GM10248 (cell line): ENCODE measurements at regions not wholly inside any gene's neighbourhood (a gene's known extent, or its start where the extent isn't known, plus 50 kb on each side); places are given as distances from the start of the nearest gene placed in this dataset.

ENCODE experiments used
- CTCF ChIA-PET: fragments of 300-600 bp; sonication (Branson Sonifier 250); formaldehyde crosslinking; extraction: SDS; loops from one replicate; lab custom pipeline; 2021; ENCODE audit warnings: antibody characterized with exemption; lab: Yijun Ruan, JAX
- POLR2A ChIA-PET: fragments of 350-650 bp; sonication (Branson Sonifier 250); formaldehyde crosslinking; extraction: SDS; loops from one replicate; lab custom pipeline; 2020; ENCODE audit warnings: antibody characterized with exemption; lab: Yijun Ruan, JAX
- DNase-seq: peaks from one replicate; pipeline ENCODE4 v3.0.0; 2012; ENCODE audit errors: extremely low spot score
- TF ChIP-seq, protein P1 (sequence below): IDR thresholded peaks from 2 replicates; pipeline ENCODE4 v1.5.1; 2012; ENCODE audit warnings: mild to moderate bottlenecking, low read depth; ENCODE audit errors: extremely low read depth, missing control alignments, control extremely low read depth

DNA sequence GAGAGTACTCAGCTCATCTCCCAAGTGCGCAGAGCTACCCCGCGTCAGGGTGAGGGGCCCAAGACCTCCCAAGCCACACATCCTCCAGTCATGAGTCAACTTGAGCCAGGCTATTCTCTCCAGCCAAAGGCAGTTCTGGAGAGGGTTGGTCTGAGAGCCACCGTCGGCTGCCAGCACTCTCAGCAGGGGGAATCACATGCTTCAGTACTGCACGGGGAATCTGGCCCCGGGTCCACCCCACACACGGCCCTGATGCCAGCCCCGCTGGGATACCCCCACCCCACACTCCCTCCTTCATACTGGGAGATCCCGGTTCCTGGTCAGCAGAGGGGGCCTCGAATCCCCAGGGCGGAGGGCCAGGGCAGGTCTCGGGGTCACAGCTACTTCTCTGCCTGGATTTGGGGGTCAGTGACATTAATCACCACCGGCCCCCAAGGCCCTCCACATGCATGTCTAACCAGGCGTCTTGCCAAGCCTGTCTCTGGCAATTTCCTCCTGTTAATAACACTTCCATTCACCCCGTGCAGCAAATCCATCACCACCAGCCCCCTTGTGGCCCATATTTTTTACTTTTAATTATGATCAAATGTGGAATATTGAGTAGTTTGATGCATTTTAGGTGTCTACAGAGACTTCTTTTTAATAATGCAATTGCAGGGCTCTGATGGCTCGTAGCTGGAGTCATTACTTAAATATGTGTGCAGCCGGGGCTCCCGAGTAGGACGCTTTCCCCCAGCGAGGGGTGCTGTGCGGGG, 102.9 kb upstream of the PPP1R26 start:
- CTCF ChIA-PET: no interaction called here
- POLR2A ChIA-PET: no interaction called here

GRCh38 chr9:135377431-135377830, 102.2 kb upstream of the PPP1R26 start:
- DNase-seq: no peak
- TF ChIP-seq, protein P1, sequence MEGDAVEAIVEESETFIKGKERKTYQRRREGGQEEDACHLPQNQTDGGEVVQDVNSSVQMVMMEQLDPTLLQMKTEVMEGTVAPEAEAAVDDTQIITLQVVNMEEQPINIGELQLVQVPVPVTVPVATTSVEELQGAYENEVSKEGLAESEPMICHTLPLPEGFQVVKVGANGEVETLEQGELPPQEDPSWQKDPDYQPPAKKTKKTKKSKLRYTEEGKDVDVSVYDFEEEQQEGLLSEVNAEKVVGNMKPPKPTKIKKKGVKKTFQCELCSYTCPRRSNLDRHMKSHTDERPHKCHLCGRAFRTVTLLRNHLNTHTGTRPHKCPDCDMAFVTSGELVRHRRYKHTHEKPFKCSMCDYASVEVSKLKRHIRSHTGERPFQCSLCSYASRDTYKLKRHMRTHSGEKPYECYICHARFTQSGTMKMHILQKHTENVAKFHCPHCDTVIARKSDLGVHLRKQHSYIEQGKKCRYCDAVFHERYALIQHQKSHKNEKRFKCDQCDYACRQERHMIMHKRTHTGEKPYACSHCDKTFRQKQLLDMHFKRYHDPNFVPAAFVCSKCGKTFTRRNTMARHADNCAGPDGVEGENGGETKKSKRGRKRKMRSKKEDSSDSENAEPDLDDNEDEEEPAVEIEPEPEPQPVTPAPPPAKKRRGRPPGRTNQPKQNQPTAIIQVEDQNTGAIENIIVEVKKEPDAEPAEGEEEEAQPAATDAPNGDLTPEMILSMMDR: no peak
- ChIA-PET POLR2A (no interaction called here), CTCF (no interaction called here)

More for the DNA sequence above, 102.9 kb upstream of the PPP1R26 start:
- DNase-seq: no peak
- TF ChIP-seq, protein P1: no peak

- ChIA-PET CTCF (no interaction called here), POLR2A (no interaction called here)
- no peak for DNase-seq
- TF ChIP-seq, protein P1: no peak
These were observed 100.8 kb upstream of the PPP1R26 start for GRCh38 chr9:135378751-135379150.

DNA sequence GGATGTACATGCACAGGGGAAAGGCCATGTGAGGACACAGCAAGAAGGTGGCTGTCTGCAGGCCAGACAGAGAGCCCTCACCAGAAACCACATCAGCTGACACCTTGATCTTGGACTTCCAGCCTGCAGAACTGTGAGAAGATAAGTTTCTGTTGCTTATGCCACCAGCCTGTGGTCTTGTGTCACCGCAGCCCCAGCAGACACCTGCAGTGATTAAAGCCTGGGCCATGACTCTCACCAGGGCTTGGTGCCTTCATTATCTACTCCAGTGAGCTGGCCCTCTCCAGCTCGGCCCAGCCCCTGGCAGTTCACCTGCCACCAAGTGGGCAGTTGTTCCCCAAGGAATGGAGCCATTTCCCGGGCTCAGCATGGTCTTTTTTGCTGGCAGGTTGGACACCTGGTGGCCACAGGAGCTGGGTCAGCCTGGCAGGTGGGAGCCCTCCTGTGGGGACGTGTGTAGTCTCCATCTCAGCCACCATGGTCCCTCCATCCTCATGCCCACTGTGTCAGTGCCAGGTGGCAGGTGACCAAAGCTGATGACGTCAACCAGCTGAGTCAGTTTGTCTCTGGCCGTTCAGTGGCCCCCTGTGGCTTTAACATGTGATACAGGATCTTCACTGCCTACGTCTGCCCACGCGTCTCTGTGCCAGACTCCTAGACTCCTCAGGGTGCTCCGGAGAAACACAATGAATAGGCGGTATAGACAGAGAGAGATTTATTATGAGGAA, 99.9 kb upstream of the PPP1R26 start:
- TF ChIP-seq, protein P1: no peak
- ChIA-PET POLR2A (no interaction called here), CTCF (no interaction called here)
- no peak for DNase-seq

- DNase-seq: no peak
- CTCF ChIA-PET: no interaction called here
- TF ChIP-seq, protein P1: no peak
- POLR2A ChIA-PET: no interaction called here
These were observed 99.1 kb upstream of the PPP1R26 start for GRCh38 chr9:135380311-135380960.

GRCh38 chr9:135381762-135382310, 97.7 kb upstream of the PPP1R26 start:
- DNase-seq: no peak
- ChIA-PET CTCF (no interaction called here), POLR2A (no interaction called here)
- TF ChIP-seq, protein P1: no peak
